Endothelial cell (in vitro differentiated cells): ENCODE measurements at regions not wholly inside any gene's neighbourhood (a gene's known extent, or its start where the extent isn't known, plus 50 kb on each side); places are given as distances from the start of the nearest gene placed in this dataset.

ENCODE experiments used
- DNase-seq: peaks from one replicate; pipeline ENCODE4 v3.0.0; 2021; ENCODE audit warnings: low spot score
- H3K27ac Mint-ChIP-seq: one replicate; pipeline ENCODE4 v1.8.0; 2021; ENCODE audit warnings: mixed read lengths, inconsistent platforms; ENCODE audit not compliant: unreplicated experiment
- H3K27me3 Mint-ChIP-seq: one replicate; pipeline ENCODE4 v1.8.0; 2021; ENCODE audit warnings: mild to moderate bottlenecking, moderate library complexity, mixed read lengths, inconsistent platforms; ENCODE audit not compliant: unreplicated experiment
- H3K36me3 Mint-ChIP-seq: one replicate; pipeline ENCODE4 v1.8.0; 2021; ENCODE audit warnings: mild to moderate bottlenecking, low read depth, mixed read lengths, inconsistent platforms; ENCODE audit not compliant: unreplicated experiment
- H3K4me1 Mint-ChIP-seq: one replicate; pipeline ENCODE4 v1.8.0; 2021; ENCODE audit warnings: mild to moderate bottlenecking, mixed read lengths, inconsistent platforms; ENCODE audit not compliant: unreplicated experiment
- H3K4me3 Mint-ChIP-seq: one replicate; pipeline ENCODE4 v1.8.0; 2021; ENCODE audit warnings: mild to moderate bottlenecking, mixed read lengths, inconsistent platforms; ENCODE audit not compliant: unreplicated experiment
- H3K9me3 Mint-ChIP-seq: one replicate; pipeline ENCODE4 v1.8.0; 2021; ENCODE audit warnings: mixed read lengths, inconsistent platforms; ENCODE audit not compliant: unreplicated experiment
- TF ChIP-seq, protein P1 (sequence below): fragments of 200-600 bp; sonication (generic); IDR thresholded peaks from one replicate; pipeline ENCODE4 v1.5.0; 2021; ENCODE audit warnings: antibody characterized with exemption; ENCODE audit not compliant: unreplicated experiment

GRCh38 chr18:24841536-24841935 is 381.1 kb downstream of the HRH4 start:
- H3K4me1 Mint-ChIP-seq: peaks cover 25% of the 10 kb centered on the region
- TF ChIP-seq, protein P1, sequence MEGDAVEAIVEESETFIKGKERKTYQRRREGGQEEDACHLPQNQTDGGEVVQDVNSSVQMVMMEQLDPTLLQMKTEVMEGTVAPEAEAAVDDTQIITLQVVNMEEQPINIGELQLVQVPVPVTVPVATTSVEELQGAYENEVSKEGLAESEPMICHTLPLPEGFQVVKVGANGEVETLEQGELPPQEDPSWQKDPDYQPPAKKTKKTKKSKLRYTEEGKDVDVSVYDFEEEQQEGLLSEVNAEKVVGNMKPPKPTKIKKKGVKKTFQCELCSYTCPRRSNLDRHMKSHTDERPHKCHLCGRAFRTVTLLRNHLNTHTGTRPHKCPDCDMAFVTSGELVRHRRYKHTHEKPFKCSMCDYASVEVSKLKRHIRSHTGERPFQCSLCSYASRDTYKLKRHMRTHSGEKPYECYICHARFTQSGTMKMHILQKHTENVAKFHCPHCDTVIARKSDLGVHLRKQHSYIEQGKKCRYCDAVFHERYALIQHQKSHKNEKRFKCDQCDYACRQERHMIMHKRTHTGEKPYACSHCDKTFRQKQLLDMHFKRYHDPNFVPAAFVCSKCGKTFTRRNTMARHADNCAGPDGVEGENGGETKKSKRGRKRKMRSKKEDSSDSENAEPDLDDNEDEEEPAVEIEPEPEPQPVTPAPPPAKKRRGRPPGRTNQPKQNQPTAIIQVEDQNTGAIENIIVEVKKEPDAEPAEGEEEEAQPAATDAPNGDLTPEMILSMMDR: no peak

GRCh38 chr18:24843123-24843522 is 382.7 kb downstream of the HRH4 start:
- Mint-ChIP-seq H3K4me3 (no peak overlapping the region), H3K27ac (no peak overlapping the region), H3K9me3 (no peaks in the 10 kb centered on the region), H3K27me3 (peaks cover 3% of the 10 kb centered on the region), H3K36me3 (no peaks in the 10 kb centered on the region), H3K4me1 (peaks cover 29% of the 10 kb centered on the region)
- TF ChIP-seq, protein P1: no peak
- no peak for DNase-seq

More at GRCh38 chr18:24841536-24841935, 381.1 kb downstream of the HRH4 start:
- DNase-seq: no peak
- H3K9me3 Mint-ChIP-seq: no peaks in the 10 kb centered on the region
- no peak overlapping the region for H3K27ac Mint-ChIP-seq
- no peak overlapping the region for H3K4me3 Mint-ChIP-seq
- peaks cover 3% of the 10 kb centered on the region for H3K27me3 Mint-ChIP-seq
- no peaks in the 10 kb centered on the region for H3K36me3 Mint-ChIP-seq

GRCh38 chr18:24846138-24846537 is 385.7 kb downstream of the HRH4 start:
- Mint-ChIP-seq H3K4me3 (no peak overlapping the region), H3K36me3 (no peaks in the 10 kb centered on the region), H3K4me1 (peaks cover 28% of the 10 kb centered on the region), H3K27me3 (peaks cover 2% of the 10 kb centered on the region), H3K27ac (no peak overlapping the region), H3K9me3 (no peaks in the 10 kb centered on the region)
- TF ChIP-seq, protein P1: no peak
- no peak for DNase-seq

GRCh38 chr18:24850532-24850931 is 390.1 kb downstream of the HRH4 start:
- TF ChIP-seq, protein P1: no peak
- Mint-ChIP-seq H3K27me3 (no peaks in the 10 kb centered on the region), H3K4me1 (peaks cover 23% of the 10 kb centered on the region), H3K9me3 (no peaks in the 10 kb centered on the region), H3K36me3 (no peaks in the 10 kb centered on the region), H3K27ac (no peak overlapping the region), H3K4me3 (no peak overlapping the region)
- no peak for DNase-seq

GRCh38 chr18:24853076-24853475 is 392.6 kb downstream of the HRH4 start:
- Mint-ChIP-seq H3K4me3 (no peak overlapping the region), H3K36me3 (no peaks in the 10 kb centered on the region), H3K27me3 (no peaks in the 10 kb centered on the region), H3K4me1 (peaks cover 10% of the 10 kb centered on the region), H3K9me3 (no peaks in the 10 kb centered on the region), H3K27ac (no peak overlapping the region)
- TF ChIP-seq, protein P1: no peak
- no peak for DNase-seq
